GM06990 (cell line): ENCODE measurements at regions not wholly inside any gene's neighbourhood (a gene's known extent, or its start where the extent isn't known, plus 50 kb on each side); places are given as distances from the start of the nearest gene placed in this dataset.

Experiments
- DNase-seq: peaks from one replicate; pipeline ENCODE4 v3.0.0-alpha.2; 2011; ENCODE audit not compliant: insufficient read length; ENCODE audit errors: extremely low read depth
- H3K27me3 ChIP-seq: replicated peaks from 2 replicates; pipeline ENCODE4 v1.6.0; 2011; ENCODE audit warnings: low read length; ENCODE audit not compliant: control insufficient read depth, insufficient read depth
- H3K36me3 ChIP-seq: 2 replicates; pipeline ENCODE4 v1.5.1; 2011; ENCODE audit warnings: low read length; ENCODE audit not compliant: control insufficient read depth, insufficient read depth
- H3K4me3 ChIP-seq: replicated peaks from 2 replicates; pipeline ENCODE4 v1.5.1; 2011; ENCODE audit warnings: low read depth, mild to moderate bottlenecking, control low read depth, low read length
- TF ChIP-seq, protein P1 (sequence below): IDR thresholded peaks from 2 replicates; pipeline ENCODE4 v1.5.1; 2011; ENCODE audit warnings: low read length, control low read depth, mild to moderate bottlenecking, inconsistent platforms; ENCODE audit not compliant: insufficient read depth, poor library complexity, severe bottlenecking

DNA sequence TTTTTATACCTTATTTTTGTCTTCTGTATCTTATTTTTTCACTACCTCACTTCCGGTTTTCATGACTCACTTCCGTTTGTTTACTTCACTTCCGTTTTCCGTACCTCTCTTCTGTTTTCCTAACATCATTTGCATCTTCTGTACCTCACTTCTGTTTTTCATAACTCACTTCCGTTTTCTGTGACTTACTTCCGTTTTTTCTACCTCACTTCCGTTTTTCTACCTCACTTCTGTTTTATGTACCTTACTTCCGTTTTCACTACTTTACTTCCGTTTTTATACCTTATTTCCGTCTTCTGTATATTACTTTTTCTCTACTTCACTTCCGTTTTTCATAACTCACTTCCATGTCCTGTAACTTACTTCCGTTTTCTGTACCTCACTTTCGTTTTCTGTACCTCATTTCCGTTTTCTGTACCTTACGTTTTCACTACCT lies 492.5 kb upstream of the AKR1E2 start:
- TF ChIP-seq, protein P1, sequence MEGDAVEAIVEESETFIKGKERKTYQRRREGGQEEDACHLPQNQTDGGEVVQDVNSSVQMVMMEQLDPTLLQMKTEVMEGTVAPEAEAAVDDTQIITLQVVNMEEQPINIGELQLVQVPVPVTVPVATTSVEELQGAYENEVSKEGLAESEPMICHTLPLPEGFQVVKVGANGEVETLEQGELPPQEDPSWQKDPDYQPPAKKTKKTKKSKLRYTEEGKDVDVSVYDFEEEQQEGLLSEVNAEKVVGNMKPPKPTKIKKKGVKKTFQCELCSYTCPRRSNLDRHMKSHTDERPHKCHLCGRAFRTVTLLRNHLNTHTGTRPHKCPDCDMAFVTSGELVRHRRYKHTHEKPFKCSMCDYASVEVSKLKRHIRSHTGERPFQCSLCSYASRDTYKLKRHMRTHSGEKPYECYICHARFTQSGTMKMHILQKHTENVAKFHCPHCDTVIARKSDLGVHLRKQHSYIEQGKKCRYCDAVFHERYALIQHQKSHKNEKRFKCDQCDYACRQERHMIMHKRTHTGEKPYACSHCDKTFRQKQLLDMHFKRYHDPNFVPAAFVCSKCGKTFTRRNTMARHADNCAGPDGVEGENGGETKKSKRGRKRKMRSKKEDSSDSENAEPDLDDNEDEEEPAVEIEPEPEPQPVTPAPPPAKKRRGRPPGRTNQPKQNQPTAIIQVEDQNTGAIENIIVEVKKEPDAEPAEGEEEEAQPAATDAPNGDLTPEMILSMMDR = no peak
- H3K36me3 ChIP-seq = no peaks in the 10 kb centered on the region
- DNase-seq = no peak
- H3K27me3 ChIP-seq = no peaks in the 10 kb centered on the region
- H3K4me3 ChIP-seq = no peak overlapping the region

DNA sequence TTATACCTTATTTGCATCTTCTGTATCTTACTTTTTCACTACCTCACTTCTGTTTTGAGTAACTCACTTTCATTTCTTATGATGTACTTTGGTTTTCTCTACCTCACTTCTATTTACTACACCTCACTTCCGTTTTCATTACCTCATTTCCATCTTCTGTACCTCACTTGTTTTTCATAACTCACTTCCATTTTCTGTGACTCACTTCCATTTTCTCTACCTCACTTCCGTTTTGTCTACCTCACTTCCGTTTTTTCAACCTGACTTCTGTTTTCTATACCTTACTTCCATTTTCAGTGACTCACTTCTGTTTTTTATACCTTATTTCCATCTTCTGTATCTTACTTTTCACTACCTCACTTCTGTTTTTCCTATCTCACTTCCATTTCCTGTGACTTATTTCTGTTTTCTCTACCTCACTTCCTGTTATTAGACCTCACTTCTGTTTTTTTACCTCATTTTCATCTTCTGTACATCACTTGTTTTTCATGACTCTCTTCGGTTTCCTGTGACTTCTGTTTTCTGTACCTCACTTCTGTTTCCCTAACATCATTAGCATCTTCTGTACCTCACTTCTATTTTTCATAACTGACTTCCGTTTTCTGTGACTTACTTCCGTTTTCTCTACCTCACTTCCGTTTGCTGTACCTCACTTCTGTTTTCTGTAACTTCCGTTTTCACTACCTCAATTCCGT lies 493.1 kb upstream of the AKR1E2 start:
- H3K36me3 ChIP-seq = no peaks in the 10 kb centered on the region
- no peaks in the 10 kb centered on the region for H3K27me3 ChIP-seq
- no peak for DNase-seq
- TF ChIP-seq, protein P1 = no peak
- H3K4me3 ChIP-seq = no peak overlapping the region

DNA sequence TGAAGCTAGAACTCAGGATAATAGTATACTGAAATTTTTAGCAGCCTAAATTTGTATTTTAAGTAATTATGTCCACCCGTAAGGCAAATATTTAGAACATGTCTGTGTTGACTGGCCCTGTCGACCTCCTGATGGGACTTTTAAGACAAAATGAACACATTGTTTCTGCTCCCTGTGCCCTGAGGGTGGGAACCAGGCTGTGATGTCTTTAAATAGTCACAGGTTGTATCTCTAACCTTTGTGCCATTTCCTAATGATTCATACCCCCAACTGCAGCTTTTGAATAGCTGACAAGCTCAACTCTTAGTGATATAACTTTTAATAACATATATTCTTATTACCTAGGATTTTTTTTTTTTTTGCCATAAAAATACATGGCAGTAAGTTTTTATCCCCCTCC lies 494.9 kb upstream of the AKR1E2 start:
- Histone ChIP-seq H3K27me3 (no peaks in the 10 kb centered on the region), H3K4me3 (no peak overlapping the region), H3K36me3 (no peaks in the 10 kb centered on the region)
- no peak for DNase-seq
- TF ChIP-seq, protein P1 = no peak

DNA sequence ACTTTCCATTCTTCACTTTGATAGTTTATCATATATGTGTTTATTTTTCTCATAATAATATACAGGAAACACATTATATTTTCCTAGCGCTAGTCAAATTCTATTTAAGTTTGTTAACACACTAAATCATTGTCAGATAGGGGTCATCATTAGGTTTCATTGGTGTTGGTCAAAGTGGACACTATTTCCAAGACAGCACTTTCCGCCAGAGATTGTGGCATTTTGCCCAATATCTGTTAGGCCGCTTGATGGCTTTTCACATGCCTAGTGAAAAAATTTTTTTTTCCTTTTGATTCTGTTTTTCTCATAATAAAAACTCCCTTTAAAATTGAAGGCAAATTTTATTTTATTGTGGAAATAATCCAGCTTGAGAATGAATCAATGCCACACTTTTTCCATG lies 495.4 kb upstream of the AKR1E2 start:
- no peak overlapping the region for H3K4me3 ChIP-seq
- TF ChIP-seq, protein P1 = no peak
- no peaks in the 10 kb centered on the region for H3K27me3 ChIP-seq
- H3K36me3 ChIP-seq = no peaks in the 10 kb centered on the region
- DNase-seq = no peak

DNA sequence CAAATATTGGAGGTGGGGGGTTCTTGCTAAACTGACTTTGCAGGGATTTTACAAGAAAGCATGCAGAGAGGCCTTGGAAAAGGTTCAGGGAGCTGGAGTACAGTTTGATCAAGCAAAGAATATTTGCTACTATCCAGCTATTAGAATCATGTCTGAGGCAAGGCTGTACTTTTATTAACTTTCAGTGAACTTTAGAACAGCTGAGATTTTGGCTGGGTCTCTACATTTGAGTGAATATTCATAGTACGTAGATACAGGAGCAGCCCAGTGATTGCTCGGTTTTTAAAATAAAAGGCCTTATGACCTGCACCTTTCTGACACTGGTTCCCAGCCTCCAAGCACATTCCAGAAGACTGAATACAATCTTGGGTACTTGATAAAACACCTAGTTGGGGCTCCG lies 496.8 kb upstream of the AKR1E2 start:
- TF ChIP-seq, protein P1 = no peak

DNA sequence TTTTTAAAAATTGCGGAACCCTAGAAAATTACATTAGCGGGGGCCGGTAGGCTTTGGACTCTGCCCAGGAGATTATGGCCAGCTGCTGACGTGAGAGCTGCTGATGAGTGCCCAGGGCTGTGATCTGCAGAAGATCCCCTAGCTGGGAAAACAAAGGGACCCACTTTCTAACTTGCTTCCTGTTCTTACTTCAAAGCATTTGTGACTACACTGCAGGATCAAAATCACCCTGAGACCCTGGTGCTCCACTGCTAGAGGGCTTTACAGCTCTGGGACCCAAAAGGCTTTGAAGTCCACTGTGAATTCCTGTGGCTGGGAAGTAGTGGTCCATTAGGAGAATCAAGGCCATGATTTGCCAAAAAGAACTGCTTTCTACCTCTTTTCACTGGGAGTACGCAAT lies 499.4 kb upstream of the AKR1E2 start:
- Histone ChIP-seq H3K4me3 (no peak overlapping the region), H3K27me3 (no peaks in the 10 kb centered on the region), H3K36me3 (no peaks in the 10 kb centered on the region)
- TF ChIP-seq, protein P1 = no peak
- no peak for DNase-seq

More for the DNA sequence above, 496.8 kb upstream of the AKR1E2 start:
- no peaks in the 10 kb centered on the region for H3K36me3 ChIP-seq
- no peak for DNase-seq
- H3K4me3 ChIP-seq = no peak overlapping the region
- H3K27me3 ChIP-seq = no peaks in the 10 kb centered on the region
